GM12864 (cell line): ENCODE measurements at regions not wholly inside any gene's neighbourhood (a gene's known extent, or its start where the extent isn't known, plus 50 kb on each side); places are given as distances from the start of the nearest gene placed in this dataset.

Experiments used
- DNase-seq: peaks from one replicate; pipeline ENCODE4 v3.0.0-alpha.2; 2011; ENCODE audit warnings: low read depth
- H3K4me3 ChIP-seq: 2 replicates; pipeline ENCODE4 v1.5.1; 2011; ENCODE audit warnings: mild to moderate bottlenecking, low read depth, low read length, control low read depth
- TF ChIP-seq, protein P1 (sequence below): IDR thresholded peaks from 2 replicates; pipeline ENCODE4 v1.5.1; 2011; ENCODE audit warnings: low read depth, mild to moderate bottlenecking, moderate library complexity, low read length, control low read depth, inconsistent platforms; ENCODE audit errors: missing control alignments

DNA sequence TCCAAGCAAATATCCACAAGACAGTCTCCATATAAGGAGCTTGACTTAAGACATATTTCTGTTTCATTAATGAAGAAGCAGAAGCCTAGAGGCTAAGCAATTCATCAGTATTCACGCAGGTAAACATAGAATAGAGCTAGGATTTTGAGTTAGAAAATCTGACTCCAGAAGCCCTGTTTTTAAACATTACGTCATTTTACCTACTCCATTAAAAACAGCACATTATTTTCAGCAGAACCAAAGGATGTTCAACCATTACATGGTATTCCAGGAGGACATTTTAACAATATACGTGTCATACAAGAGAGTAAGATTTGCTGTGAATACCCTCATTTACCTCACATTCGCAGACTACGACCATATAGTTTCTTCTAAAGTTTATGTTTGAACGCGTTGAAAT lies 403.3 kb upstream of the TRAM1L1 start:
- no peak for DNase-seq
- H3K4me3 ChIP-seq, result no peak overlapping the region
- TF ChIP-seq, protein P1, sequence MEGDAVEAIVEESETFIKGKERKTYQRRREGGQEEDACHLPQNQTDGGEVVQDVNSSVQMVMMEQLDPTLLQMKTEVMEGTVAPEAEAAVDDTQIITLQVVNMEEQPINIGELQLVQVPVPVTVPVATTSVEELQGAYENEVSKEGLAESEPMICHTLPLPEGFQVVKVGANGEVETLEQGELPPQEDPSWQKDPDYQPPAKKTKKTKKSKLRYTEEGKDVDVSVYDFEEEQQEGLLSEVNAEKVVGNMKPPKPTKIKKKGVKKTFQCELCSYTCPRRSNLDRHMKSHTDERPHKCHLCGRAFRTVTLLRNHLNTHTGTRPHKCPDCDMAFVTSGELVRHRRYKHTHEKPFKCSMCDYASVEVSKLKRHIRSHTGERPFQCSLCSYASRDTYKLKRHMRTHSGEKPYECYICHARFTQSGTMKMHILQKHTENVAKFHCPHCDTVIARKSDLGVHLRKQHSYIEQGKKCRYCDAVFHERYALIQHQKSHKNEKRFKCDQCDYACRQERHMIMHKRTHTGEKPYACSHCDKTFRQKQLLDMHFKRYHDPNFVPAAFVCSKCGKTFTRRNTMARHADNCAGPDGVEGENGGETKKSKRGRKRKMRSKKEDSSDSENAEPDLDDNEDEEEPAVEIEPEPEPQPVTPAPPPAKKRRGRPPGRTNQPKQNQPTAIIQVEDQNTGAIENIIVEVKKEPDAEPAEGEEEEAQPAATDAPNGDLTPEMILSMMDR, result no peak

DNA sequence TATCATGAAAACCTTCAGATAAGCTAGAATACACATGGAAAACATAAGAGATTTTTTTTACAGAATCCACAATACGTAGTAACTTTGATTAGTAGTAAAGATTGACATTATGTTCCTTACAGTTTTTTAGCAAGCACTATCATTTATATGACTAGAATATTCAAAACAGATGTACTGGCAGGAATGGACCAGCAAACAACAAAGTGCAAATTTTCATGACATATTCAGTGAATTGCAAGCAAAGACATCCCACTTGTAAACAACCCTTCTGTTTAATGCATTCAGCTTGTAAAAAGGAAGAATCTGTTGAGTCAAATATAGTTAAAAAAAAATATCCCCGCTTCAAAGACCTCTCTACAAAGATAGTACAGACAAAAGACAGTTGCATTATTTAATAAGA lies 403.7 kb upstream of the TRAM1L1 start:
- no peak for DNase-seq
- TF ChIP-seq, protein P1, result no peak
- no peak overlapping the region for H3K4me3 ChIP-seq

DNA sequence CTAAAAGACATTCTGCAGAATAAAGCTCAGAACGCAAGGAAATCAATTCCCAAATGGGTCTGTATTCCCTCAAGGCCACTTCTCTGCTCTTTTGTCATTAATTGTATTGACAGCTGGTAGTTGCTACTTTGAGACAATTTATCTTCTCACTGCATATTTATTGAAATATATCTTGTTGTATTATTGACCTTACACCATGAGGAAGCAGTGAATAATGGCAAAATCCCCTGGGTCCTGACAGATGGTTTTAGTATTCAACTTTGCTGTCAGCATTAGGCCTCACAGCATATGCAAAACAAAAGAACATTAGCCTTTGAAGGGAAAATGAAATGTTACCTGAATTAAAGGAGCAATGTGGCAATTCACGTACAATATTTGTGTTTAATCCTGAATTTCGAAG lies 406.1 kb upstream of the TRAM1L1 start:
- no peak for DNase-seq
- TF ChIP-seq, protein P1, result no peak
- no peak overlapping the region for H3K4me3 ChIP-seq

DNA sequence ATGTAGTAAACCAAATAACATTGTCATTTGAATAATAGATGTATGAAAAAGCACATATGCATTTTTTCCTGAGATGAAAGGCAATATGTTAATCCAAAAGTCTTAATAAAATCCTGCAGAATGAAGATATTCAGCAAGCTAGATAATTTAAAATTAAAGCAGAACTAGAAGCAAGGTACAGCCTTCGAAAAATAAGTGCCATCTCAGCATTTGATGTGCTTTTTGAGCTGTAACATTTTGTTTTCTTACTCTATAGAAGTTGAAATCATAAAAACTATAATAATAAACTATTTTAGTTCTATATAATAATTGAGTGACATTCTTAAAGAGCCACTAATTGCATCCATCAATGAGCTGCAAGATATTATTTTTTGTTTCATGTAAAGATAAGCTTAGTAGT lies 410.4 kb upstream of the TRAM1L1 start:
- no peak for DNase-seq
- TF ChIP-seq, protein P1, result no peak

DNA sequence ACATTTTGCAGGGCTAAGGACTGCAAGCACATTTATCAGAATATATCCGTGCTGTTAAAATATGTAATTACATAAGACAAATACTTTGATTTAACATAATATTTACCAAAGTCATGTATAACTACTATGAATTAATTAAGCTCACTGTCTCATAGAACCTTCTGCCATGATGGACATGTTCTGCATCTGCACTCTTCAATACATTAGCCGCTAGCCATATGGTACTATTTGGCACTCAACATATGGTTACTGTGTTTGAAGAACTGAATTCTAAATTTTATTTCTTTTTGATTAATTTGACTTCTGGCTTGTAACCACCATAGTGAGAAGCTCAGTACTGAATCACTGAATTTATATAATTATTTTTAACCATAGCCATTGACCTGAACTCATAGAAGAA lies 427.0 kb upstream of the TRAM1L1 start:
- no peak for DNase-seq
- TF ChIP-seq, protein P1, result no peak
- H3K4me3 ChIP-seq, result no peak overlapping the region

More for the DNA sequence above, 410.4 kb upstream of the TRAM1L1 start:
- no peak overlapping the region for H3K4me3 ChIP-seq

DNA sequence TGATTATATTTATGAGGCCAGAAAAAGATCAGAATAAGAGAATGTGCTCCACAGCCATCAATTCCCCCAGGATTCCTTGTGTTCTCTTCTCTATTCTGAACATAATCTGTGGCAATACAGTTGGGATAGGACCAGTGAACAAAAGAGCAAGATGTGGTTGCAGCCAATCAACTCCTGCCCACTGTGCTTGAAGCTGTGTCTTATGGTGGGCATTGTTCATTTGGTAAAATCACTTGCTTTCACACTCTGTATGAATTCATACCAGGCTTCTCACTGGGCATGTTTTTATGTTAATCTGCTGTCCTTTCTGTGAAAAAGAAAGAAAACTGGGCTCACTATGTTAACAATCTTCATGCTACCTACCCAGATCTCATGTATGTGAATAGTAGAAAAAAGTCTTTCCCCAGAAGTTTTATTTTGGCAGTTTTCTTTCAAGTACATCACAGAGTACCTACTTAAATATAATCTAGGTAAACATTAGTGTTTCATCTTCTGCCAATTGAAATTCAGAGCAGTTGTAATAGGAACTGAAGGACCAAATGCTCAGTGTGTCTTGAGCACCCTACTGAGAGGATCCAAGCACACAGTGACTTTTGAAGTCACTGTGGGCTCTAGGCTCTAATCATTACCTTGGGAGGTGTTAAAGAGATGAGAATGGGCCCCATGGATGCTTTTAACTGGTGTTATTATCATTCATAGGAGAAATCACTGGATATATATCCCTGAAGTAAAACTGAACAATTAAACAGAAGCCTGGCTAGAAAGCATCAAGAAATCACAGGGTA lies 429.2 kb upstream of the TRAM1L1 start:
- H3K4me3 ChIP-seq, result no peak overlapping the region
- TF ChIP-seq, protein P1, result no peak
- DNase-seq, result no peak

DNA sequence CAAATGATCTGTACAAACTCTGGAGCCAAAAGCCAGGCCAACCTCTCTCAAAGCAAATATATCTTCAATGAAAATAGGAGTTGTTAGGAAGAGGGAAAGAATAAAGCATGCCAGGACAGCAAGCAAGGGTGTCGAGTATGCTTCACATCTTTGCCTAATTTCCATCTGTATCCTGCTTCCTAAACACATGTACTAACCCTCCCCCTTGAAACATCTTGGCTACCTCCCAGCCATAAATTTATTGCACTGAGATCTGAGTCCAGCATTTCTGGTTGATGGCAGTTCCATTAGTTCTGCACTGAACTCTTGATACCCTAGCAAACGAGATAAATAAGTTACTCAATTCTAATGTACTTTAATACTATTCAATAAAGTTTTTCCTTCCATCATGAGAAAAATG lies 430.5 kb upstream of the TRAM1L1 start:
- no peak overlapping the region for H3K4me3 ChIP-seq
- no peak for DNase-seq
- TF ChIP-seq, protein P1, result no peak
